Osteoblast (primary cell): ENCODE measurements at regions not wholly inside any gene's neighbourhood (a gene's known extent, or its start where the extent isn't known, plus 50 kb on each side); places are given as distances from the start of the nearest gene placed in this dataset.
"Not testable (repeated sequence)": the region's sequence is repeated elsewhere in the genome, so short reads cannot be mapped to it uniquely, and the experiment has no call there.

Experiments used
- DNase-seq: peaks from one replicate; pipeline ENCODE4 v3.0.0; 2011; ENCODE audit warnings: low spot score, mixed read lengths; ENCODE audit not compliant: insufficient read length; ENCODE audit errors: missing footprints
- H2AFZ ChIP-seq: 2 replicates; pipeline ENCODE4 v1.6.0; 2011; ENCODE audit warnings: mild to moderate bottlenecking, low read length
- H3K27ac ChIP-seq: 2 replicates; pipeline ENCODE4 v1.5.1; 2011; ENCODE audit warnings: mild to moderate bottlenecking, low read depth, low read length, moderate library complexity
- H3K27me3 ChIP-seq: 2 replicates; pipeline ENCODE4 v1.6.0; 2012; ENCODE audit warnings: mild to moderate bottlenecking, control low read depth, inconsistent platforms, low read length, moderate library complexity; ENCODE audit not compliant: insufficient read depth
- H3K36me3 ChIP-seq: 2 replicates; pipeline ENCODE4 v1.5.1; 2011; ENCODE audit warnings: mild to moderate bottlenecking, low read length, control low read depth, moderate library complexity; ENCODE audit not compliant: insufficient read depth
- H3K4me1 ChIP-seq: 2 replicates; pipeline ENCODE4 v1.5.1; 2011; ENCODE audit warnings: mild to moderate bottlenecking, low read length, control low read depth, moderate library complexity; ENCODE audit not compliant: insufficient read depth
- H3K4me2 ChIP-seq: 2 replicates; pipeline ENCODE4 v1.6.0; 2011; ENCODE audit warnings: mild to moderate bottlenecking, low read length; ENCODE audit not compliant: insufficient read depth
- H3K4me3 ChIP-seq: fragments of 200-600 bp; sonication (generic); 3 replicates; pipeline ENCODE4 v1.5.1; 2012; ENCODE audit warnings: mild to moderate bottlenecking, low read length, inconsistent platforms; ENCODE audit not compliant: insufficient read depth
- H3K79me2 ChIP-seq: 2 replicates; pipeline ENCODE4 v1.6.0; 2012; ENCODE audit warnings: mild to moderate bottlenecking, low read length, control low read depth, inconsistent platforms; ENCODE audit not compliant: insufficient read depth
- H3K9me3 ChIP-seq: 2 replicates; pipeline ENCODE4 v1.5.1; 2011; ENCODE audit warnings: low read depth, low read length, control low read depth
- H4K20me1 ChIP-seq: 2 replicates; pipeline ENCODE4 v1.6.0; 2012; ENCODE audit warnings: mild to moderate bottlenecking, low read length, control low read depth; ENCODE audit not compliant: insufficient read depth
- TF ChIP-seq, protein P1 (sequence below): IDR thresholded peaks from 2 replicates; pipeline ENCODE4 v1.5.1; 2011; ENCODE audit warnings: mild to moderate bottlenecking, low read depth, low read length, moderate library complexity; ENCODE audit errors: extremely low read depth

GRCh38 chr16:13631916-13632315, 288.0 kb upstream of the ERCC4 start:
- H3K4me1 ChIP-seq = no peaks in the 10 kb centered on the region
- H3K9me3 ChIP-seq = no peaks in the 10 kb centered on the region
- no peaks in the 10 kb centered on the region for H3K79me2 ChIP-seq
- no peak overlapping the region for H2AFZ ChIP-seq
- no peaks in the 10 kb centered on the region for H3K36me3 ChIP-seq
- H3K4me2 ChIP-seq = no peak overlapping the region
- H3K27me3 ChIP-seq = no peaks in the 10 kb centered on the region
- H4K20me1 ChIP-seq = no peaks in the 10 kb centered on the region
- H3K4me3 ChIP-seq = no peak overlapping the region
- H3K27ac ChIP-seq = no peak overlapping the region
- TF ChIP-seq, protein P1, sequence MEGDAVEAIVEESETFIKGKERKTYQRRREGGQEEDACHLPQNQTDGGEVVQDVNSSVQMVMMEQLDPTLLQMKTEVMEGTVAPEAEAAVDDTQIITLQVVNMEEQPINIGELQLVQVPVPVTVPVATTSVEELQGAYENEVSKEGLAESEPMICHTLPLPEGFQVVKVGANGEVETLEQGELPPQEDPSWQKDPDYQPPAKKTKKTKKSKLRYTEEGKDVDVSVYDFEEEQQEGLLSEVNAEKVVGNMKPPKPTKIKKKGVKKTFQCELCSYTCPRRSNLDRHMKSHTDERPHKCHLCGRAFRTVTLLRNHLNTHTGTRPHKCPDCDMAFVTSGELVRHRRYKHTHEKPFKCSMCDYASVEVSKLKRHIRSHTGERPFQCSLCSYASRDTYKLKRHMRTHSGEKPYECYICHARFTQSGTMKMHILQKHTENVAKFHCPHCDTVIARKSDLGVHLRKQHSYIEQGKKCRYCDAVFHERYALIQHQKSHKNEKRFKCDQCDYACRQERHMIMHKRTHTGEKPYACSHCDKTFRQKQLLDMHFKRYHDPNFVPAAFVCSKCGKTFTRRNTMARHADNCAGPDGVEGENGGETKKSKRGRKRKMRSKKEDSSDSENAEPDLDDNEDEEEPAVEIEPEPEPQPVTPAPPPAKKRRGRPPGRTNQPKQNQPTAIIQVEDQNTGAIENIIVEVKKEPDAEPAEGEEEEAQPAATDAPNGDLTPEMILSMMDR = no peak
- DNase-seq = no peak

DNA sequence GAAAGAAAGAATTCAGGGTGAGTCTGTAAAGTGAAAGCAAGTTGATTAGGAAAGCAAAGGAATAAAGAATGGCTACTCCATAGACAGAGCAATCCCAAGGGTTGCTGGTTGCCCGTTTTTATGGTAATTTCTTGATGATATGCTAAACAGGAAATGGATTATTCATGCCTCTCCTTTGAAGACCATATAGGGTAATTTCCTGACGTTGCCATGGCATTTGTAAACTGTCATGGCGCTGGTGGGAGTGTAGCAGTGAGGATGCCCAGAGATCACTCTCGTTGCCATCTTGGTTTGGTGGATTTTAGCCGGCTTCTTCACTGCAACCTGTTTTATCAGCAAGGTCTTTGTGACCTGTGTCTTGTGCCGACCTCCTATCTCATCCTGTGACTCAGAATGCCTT, 287.4 kb upstream of the ERCC4 start:
- not testable (repeated sequence) for H3K4me1 ChIP-seq, H3K79me2 ChIP-seq, H3K9me3 ChIP-seq, DNase-seq, H4K20me1 ChIP-seq, H3K36me3 ChIP-seq, H3K4me2 ChIP-seq, H2AFZ ChIP-seq, H3K4me3 ChIP-seq, H3K27ac ChIP-seq, H3K27me3 ChIP-seq

DNA sequence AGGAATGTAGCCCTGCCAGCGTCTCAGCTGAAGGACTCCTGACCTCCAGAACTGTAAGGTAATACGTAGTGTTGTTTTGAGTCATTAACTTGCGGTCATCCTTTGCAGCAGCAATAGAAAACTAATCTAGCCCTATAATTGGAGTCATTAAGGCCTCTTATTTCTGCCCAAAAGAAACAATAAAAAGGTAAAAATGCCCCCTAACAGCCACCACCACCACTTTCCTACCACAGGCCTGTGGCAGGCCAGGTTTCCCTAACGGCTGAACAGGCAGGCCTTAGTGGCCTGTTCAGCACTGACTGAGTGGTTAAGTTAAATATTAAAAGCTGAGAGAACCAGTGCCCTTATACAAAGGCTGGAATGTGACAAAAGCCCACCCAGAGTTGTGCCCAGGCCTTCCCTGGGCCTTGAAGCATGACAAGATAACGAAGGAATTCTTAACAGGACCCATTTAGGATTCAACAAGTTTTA, 286.5 kb upstream of the ERCC4 start:
- TF ChIP-seq, protein P1 = no peak
- no peak overlapping the region for H3K4me2 ChIP-seq
- no peaks in the 10 kb centered on the region for H3K9me3 ChIP-seq
- DNase-seq = no peak
- H3K27ac ChIP-seq = no peak overlapping the region
- H3K79me2 ChIP-seq = no peaks in the 10 kb centered on the region
- no peak overlapping the region for H2AFZ ChIP-seq
- H3K4me1 ChIP-seq = no peaks in the 10 kb centered on the region
- no peaks in the 10 kb centered on the region for H4K20me1 ChIP-seq
- H3K4me3 ChIP-seq = no peak overlapping the region
- no peaks in the 10 kb centered on the region for H3K27me3 ChIP-seq
- no peaks in the 10 kb centered on the region for H3K36me3 ChIP-seq

GRCh38 chr16:13634253-13634652, 285.7 kb upstream of the ERCC4 start:
- H2AFZ ChIP-seq = no peak overlapping the region
- TF ChIP-seq, protein P1 = no peak
- no peak overlapping the region for H3K4me2 ChIP-seq
- no peak for DNase-seq
- H3K27ac ChIP-seq = no peak overlapping the region
- H4K20me1 ChIP-seq = no peaks in the 10 kb centered on the region
- no peak overlapping the region for H3K4me3 ChIP-seq
- H3K27me3 ChIP-seq = no peaks in the 10 kb centered on the region
- H3K36me3 ChIP-seq = no peaks in the 10 kb centered on the region
- H3K9me3 ChIP-seq = no peaks in the 10 kb centered on the region
- H3K79me2 ChIP-seq = no peaks in the 10 kb centered on the region
- no peaks in the 10 kb centered on the region for H3K4me1 ChIP-seq
